Neural progenitor cell (in vitro differentiated cells): ENCODE measurements at regions not wholly inside any gene's neighbourhood (a gene's known extent, or its start where the extent isn't known, plus 50 kb on each side); places are given as distances from the start of the nearest gene placed in this dataset.

Experiments used
- CTCF ChIP-seq: fragments of 200-600 bp; sonication (generic); IDR thresholded peaks from 2 replicates; pipeline ENCODE4 v1.5.1; 2017; ENCODE audit warnings: antibody characterized with exemption, mild to moderate bottlenecking
- EZH2phosphoT487 ChIP-seq: fragments of 200-600 bp; sonication (generic); IDR thresholded peaks from 2 replicates; pipeline ENCODE4 v1.6.1; 2017; ENCODE audit warnings: antibody characterized with exemption

GRCh38 chr2:52536929-52537460 lies 1230.6 kb upstream of the CHAC2 start:
- no peak for TF ChIP-seq CTCF
- no peak for TF ChIP-seq EZH2phosphoT487
